ENCODE measurements at regions not wholly inside any gene's neighbourhood (a gene's known extent, or its start where the extent isn't known, plus 50 kb on each side); places are given as distances from the start of the nearest gene placed in this dataset.
"Not testable (repeated sequence)": the region's sequence is repeated elsewhere in the genome, so short reads cannot be mapped to it uniquely, and the experiment has no call there.

DNA sequence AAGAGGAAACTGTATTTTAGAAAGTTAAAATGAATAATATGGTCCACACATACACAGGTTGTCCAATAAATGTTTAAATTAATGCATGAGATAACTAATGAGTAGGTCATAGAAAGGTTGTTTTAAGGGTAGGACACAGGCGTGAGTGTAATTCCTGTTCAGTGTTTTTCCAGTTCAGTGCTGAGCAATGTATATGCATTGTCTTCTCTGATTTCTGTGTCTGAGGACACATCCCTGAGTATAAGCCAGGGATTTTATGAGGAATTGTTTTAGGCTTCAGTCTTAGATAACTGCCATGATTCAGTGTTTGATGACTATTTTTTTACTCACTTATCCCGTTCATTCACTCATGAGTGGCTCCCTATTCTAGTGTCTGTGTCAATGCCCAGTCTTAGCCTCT, 298.5 kb upstream of the TBX18 start:
- peak overlapping the region; percentile 81 for H3K27ac ChIP-seq
- TF ChIP-seq, protein P1, sequence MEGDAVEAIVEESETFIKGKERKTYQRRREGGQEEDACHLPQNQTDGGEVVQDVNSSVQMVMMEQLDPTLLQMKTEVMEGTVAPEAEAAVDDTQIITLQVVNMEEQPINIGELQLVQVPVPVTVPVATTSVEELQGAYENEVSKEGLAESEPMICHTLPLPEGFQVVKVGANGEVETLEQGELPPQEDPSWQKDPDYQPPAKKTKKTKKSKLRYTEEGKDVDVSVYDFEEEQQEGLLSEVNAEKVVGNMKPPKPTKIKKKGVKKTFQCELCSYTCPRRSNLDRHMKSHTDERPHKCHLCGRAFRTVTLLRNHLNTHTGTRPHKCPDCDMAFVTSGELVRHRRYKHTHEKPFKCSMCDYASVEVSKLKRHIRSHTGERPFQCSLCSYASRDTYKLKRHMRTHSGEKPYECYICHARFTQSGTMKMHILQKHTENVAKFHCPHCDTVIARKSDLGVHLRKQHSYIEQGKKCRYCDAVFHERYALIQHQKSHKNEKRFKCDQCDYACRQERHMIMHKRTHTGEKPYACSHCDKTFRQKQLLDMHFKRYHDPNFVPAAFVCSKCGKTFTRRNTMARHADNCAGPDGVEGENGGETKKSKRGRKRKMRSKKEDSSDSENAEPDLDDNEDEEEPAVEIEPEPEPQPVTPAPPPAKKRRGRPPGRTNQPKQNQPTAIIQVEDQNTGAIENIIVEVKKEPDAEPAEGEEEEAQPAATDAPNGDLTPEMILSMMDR (conservative IDR thresholded peaks at IDR 0.05): no peak

DNA sequence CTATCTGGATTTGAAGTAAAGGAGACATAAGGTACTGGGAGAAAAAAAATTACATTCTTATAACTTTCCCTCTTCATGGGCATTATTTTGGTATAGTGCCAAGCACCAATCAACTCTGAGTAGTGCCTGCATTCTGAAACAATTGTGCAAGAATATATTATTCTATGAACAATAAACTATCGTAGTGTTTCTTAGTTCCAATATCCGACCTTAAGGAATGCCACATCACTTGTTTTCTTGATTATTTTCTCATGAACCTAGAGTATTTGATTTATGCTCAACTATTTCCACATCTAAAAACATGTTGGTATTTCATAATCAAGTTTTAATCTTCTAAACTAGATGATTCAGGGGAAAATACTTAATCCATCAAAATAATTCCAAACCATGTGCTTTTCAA, 294.4 kb upstream of the TBX18 start:
- H3K27ac ChIP-seq: peak overlapping the region; percentile 22; the same call in 1 of the 2 replicates
- TF ChIP-seq, protein P1 (conservative IDR thresholded peaks at IDR 0.05): no peak

DNA sequence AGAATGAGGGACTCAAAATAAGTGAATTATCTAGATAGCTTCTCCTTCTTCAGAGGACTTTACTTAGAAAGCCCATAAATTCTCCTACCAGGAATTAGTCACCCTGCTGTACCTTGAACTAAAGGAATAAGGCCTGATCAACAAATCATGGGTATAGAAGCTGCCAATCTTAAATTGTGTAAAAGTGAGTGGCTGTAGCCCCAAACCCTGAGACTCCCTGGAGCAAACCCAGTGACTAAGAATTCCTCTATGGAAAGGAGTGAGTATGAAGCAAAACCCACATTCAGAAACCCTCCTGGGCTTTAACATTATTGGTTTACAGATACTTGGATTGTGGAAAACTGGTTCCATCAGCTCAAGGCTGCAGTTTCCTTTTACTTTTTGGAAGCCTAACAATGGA, 285.8 kb upstream of the TBX18 start:
- no peak overlapping the region for H3K27ac ChIP-seq
- TF ChIP-seq, protein P1 (conservative IDR thresholded peaks at IDR 0.05): no peak

DNA sequence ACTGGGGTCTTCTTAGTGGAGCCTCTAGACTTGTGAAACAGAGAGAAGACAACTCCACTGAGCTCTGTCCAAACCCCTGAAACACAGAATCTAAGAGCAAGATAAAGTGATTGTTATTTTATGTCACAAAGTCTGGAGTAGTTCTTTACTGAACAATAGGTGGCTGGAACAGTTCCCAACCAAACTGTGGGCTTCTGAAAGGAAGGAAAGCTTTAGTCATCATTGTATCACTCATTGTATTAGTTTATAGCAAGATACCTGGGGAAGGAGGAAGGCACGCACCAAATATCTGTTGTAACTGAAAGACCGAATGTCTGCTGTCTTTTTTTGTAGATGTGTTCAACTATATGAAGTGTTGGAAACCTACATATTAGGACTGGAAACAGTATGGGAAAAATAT, 284.9 kb upstream of the TBX18 start:
- H3K27ac ChIP-seq: no peak overlapping the region
- TF ChIP-seq, protein P1 (conservative IDR thresholded peaks at IDR 0.05): no peak

DNA sequence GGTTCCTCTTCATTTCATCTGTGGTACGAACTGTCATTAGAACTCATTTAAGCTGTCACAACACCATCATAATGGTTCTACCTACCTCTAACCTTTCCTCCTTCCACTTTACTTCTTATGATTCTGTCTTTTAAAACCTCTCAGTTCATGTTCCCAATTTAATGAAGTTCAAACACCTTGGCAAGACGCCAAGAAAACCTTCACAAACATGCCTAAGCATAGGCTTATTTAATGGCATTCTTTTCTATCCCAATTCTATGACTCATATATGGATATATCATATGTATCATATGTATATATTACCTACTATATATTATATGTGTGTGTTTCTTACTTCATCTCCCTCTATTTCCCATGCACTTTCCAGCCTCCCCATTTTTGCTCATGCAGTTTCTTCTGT, 283.4 kb upstream of the TBX18 start:
- no peak overlapping the region for H3K27ac ChIP-seq
- TF ChIP-seq, protein P1 (conservative IDR thresholded peaks at IDR 0.05): no peak

DNA sequence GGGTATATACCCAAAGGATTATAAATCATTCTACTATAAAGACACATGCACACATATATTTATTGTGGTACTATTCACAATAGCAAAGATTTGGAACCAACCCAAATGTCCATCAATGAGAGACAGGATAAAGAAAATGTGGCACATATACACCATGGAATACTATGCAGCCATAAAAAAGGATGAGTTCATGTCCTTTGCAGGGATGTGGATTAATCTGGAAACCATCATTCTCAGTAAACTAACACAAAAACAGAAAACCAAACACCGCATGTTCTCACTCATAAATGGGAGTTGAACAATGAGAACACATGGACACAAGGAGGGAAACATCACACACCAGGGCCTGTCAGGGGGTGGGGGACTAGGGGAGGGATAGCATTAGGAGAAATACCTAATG, 281.4 kb upstream of the TBX18 start:
- H3K27ac ChIP-seq: not testable (repeated sequence)

DNA sequence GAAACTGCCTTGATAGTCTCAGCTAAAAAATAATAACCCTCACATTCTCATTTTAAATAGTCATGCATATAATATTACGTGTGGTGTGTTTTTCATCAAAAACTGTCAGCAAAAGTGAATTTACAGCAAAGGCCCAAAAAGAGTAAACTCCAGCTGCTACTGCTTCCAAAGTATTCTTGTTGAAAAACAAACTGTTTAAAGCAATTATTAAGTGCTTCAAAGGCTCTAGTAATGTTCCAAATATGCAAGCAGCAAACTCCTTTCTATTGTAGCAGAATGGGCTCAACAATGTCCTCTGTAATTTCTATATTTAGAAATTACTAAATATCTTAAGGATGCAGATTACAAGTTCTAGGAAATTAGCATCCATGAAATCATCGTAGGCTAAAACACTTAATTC, 280.0 kb upstream of the TBX18 start:
- no peak overlapping the region for H3K27ac ChIP-seq
- TF ChIP-seq, protein P1 (conservative IDR thresholded peaks at IDR 0.05): no peak

DNA sequence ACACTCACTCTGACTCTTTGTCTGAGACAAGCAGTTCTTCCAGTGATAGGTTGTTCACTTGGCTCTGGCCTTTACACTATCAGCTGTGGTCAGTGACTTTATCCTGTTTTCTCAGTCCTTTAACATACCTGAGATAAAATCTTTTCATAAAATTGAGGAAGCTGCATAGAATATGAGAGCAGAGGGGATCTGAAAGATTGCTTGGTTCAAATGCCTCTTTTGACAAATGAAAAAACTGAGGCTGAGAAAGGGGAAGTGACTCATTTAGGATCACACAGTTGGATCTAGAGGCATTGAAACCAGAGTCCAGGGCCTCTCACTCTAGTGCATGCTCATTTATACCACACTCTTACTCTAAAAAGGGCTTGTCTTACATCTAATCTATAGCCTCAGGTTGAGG, 277.0 kb upstream of the TBX18 start:
- H3K27ac ChIP-seq: peak overlapping the region; percentile 17; the same call in 1 of the 2 replicates
- TF ChIP-seq, protein P1 (conservative IDR thresholded peaks at IDR 0.05): no peak
